ENCODE measurements at regions not wholly inside any gene's neighbourhood (a gene's known extent, or its start where the extent isn't known, plus 50 kb on each side); places are given as distances from the start of the nearest gene placed in this dataset.
"Not testable (repeated sequence)": the region's sequence is repeated elsewhere in the genome, so short reads cannot be mapped to it uniquely, and the experiment has no call there.

DNA sequence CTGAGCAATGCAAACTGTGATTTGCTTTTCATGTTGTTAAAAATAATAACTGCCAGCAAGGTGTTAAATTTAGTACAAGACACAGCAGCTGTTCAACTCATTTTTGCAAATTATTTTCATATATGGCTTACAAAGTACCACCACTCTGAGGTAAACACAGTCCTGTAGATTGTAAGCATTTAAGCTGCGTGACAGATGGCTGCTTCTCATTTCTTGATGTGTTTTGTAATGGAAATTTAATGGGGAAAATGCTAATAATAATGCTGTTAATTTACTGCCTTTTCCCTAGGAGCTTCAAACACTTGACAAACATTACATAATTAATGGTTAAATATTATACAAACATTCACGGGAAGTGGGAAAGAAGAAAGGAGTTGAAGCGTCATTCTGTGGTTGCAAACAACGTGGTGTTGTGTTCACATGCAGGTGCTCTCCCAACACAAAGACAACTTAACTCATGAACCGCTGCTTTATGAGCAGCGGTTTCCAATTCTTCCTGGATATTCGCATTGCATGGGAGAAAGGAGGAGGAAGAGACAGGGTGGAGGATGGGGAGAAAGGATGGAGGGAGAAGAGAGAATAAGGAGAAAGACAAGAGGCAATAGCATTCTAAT lies 236.8 kb upstream of the VCX start:
- no peaks in the 10 kb centered on the region for H3K79me2 ChIP-seq
- H3K27me3 ChIP-seq (ENCODE audit: control insufficient read depth, insufficient read depth, low read length), result no peaks in the 10 kb centered on the region
- H3K4me2 ChIP-seq (ENCODE audit: low read length), result no peak overlapping the region
- H3K9ac ChIP-seq, result no peak overlapping the region
- H3K36me3 ChIP-seq (ENCODE audit: control insufficient read depth, insufficient read depth, low read length), result no peaks in the 10 kb centered on the region
- no peak overlapping the region for H3K4me3 ChIP-seq (ENCODE audit: low read depth, low read length)
- H3K27ac ChIP-seq, result no peak overlapping the region
- TF ChIP-seq, protein P1, sequence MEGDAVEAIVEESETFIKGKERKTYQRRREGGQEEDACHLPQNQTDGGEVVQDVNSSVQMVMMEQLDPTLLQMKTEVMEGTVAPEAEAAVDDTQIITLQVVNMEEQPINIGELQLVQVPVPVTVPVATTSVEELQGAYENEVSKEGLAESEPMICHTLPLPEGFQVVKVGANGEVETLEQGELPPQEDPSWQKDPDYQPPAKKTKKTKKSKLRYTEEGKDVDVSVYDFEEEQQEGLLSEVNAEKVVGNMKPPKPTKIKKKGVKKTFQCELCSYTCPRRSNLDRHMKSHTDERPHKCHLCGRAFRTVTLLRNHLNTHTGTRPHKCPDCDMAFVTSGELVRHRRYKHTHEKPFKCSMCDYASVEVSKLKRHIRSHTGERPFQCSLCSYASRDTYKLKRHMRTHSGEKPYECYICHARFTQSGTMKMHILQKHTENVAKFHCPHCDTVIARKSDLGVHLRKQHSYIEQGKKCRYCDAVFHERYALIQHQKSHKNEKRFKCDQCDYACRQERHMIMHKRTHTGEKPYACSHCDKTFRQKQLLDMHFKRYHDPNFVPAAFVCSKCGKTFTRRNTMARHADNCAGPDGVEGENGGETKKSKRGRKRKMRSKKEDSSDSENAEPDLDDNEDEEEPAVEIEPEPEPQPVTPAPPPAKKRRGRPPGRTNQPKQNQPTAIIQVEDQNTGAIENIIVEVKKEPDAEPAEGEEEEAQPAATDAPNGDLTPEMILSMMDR (IDR thresholded peaks at IDR 0.05), result no peak
- no peak overlapping the region for H2AFZ ChIP-seq
- no peaks in the 10 kb centered on the region for H3K9me3 ChIP-seq (ENCODE audit: control insufficient read depth, low read length)
- no peaks in the 10 kb centered on the region for H3K4me1 ChIP-seq

DNA sequence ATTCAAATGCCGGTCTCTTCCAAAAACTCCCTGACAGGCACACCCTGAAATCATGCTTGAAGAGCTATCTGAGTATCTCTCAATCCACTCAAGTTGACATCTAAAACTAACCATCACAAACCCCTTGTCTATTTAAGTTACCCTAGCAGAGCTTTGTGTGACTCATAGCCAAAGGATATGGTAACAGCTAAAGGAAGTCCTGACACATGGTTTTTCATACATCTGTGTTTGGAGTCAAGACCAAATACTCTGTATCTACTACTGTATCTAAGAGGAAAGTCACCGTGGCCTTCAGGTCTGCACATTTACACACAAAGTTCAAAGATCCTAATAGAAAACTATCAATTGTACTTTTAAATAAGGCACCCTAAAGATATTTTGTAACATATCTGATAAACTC lies 239.6 kb upstream of the VCX start:
- Histone ChIP-seq H3K4me1 (no peaks in the 10 kb centered on the region), H3K27me3 (ENCODE audit: control insufficient read depth, insufficient read depth, low read length) (no peaks in the 10 kb centered on the region), H3K9ac (no peak overlapping the region), H3K9me3 (ENCODE audit: control insufficient read depth, low read length) (no peaks in the 10 kb centered on the region), H3K4me3 (ENCODE audit: low read depth, low read length) (no peak overlapping the region), H3K79me2 (no peaks in the 10 kb centered on the region), H3K4me2 (ENCODE audit: low read length) (no peak overlapping the region), H3K36me3 (ENCODE audit: control insufficient read depth, insufficient read depth, low read length) (no peaks in the 10 kb centered on the region), H2AFZ (no peak overlapping the region), H3K27ac (no peak overlapping the region)
- TF ChIP-seq, protein P1 (IDR thresholded peaks at IDR 0.05), result no peak

DNA sequence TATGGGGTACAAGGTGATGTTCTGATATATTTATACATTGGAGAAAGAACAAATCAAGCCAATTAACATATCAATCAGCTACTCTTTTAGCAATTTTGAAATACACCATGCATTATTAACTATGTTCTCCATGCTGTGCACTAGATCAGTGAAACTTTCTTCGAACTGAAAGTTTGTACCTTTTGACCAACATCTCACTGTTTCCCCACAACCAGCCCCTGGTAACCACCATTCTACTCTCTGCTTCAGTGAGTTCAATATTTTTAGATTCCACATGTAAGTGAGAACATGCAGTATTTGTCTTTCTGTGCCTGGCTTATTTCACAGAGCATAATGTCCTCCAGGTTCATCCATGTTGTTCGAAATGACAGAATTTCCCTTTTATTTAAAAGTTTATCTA lies 246.1 kb upstream of the VCX start:
- TF ChIP-seq, protein P1 (IDR thresholded peaks at IDR 0.05), result no peak

DNA sequence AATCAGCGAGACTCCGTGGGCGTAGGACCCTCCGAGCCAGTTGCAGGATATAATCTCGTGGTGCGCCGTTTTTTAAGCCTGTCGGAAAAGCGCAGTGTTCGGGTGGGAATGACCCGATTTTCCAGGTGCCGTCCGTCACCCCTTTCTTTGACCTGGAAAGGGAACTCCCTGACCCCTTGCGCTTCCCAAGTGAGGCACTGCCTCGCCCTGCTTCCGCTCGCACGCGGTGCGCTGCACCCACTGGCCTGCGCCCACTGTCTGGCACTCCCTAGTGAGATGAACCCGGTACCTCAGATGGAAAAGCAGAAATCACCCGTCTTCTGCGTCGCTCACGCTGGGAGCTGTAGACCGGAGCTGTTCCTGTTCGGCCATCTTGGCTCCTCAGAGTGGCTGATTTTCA lies 249.6 kb upstream of the VCX start:
- not testable (repeated sequence) for H2AFZ ChIP-seq; H3K9me3 ChIP-seq (ENCODE audit: control insufficient read depth, low read length); H3K27ac ChIP-seq; H3K4me3 ChIP-seq (ENCODE audit: low read depth, low read length); H3K4me2 ChIP-seq (ENCODE audit: low read length); H3K27me3 ChIP-seq (ENCODE audit: control insufficient read depth, insufficient read depth, low read length); H3K9ac ChIP-seq; H3K4me1 ChIP-seq; H3K79me2 ChIP-seq; H3K36me3 ChIP-seq (ENCODE audit: control insufficient read depth, insufficient read depth, low read length)

More for the DNA sequence above, 246.1 kb upstream of the VCX start:
- Histone ChIP-seq H2AFZ (no peak overlapping the region), H3K4me3 (ENCODE audit: low read depth, low read length) (no peak overlapping the region), H3K36me3 (ENCODE audit: control insufficient read depth, insufficient read depth, low read length) (no peaks in the 10 kb centered on the region), H3K4me1 (no peaks in the 10 kb centered on the region), H3K27me3 (ENCODE audit: control insufficient read depth, insufficient read depth, low read length) (no peaks in the 10 kb centered on the region), H3K9ac (no peak overlapping the region), H3K27ac (no peak overlapping the region), H3K4me2 (ENCODE audit: low read length) (no peak overlapping the region), H3K79me2 (no peaks in the 10 kb centered on the region), H3K9me3 (ENCODE audit: control insufficient read depth, low read length) (no peaks in the 10 kb centered on the region)

DNA sequence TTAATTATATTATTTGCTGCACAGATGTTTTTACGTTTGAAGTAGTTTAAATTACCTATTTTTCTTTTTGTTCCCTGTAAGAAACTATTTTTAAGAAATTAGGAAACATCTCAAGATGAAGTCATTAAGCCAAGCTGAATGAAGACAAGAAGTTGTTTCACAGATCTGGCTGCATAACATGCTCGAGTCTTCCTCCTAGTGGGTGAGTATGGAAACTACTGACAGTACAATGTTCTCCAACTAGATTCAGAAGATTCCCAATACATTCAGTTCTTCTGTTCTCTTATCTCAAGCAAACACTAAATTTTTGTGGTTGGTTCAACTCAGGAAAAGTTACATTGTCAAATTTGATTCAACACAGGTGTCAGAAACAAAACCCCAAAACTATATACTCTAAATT lies 256.8 kb upstream of the VCX start:
- Histone ChIP-seq H2AFZ (no peak overlapping the region), H3K79me2 (no peaks in the 10 kb centered on the region), H3K9me3 (ENCODE audit: control insufficient read depth, low read length) (no peaks in the 10 kb centered on the region), H3K36me3 (ENCODE audit: control insufficient read depth, insufficient read depth, low read length) (no peaks in the 10 kb centered on the region), H3K9ac (no peak overlapping the region), H3K27ac (no peak overlapping the region), H3K27me3 (ENCODE audit: control insufficient read depth, insufficient read depth, low read length) (no peaks in the 10 kb centered on the region), H3K4me3 (ENCODE audit: low read depth, low read length) (no peak overlapping the region), H3K4me1 (no peaks in the 10 kb centered on the region), H3K4me2 (ENCODE audit: low read length) (no peak overlapping the region)
- TF ChIP-seq, protein P1 (IDR thresholded peaks at IDR 0.05), result no peak
